Pancreas (tissue), 10 donors: ENCODE measurements at regions not wholly inside any gene's neighbourhood (a gene's known extent, or its start where the extent isn't known, plus 50 kb on each side); places are given as distances from the start of the nearest gene placed in this dataset.

Source experiments
- ATAC-seq, 4 donors: fragments of 200-7000 bp; cut with Tn5 transposase; one replicate each; pipeline versions ENCODE4 v1.8.0 to v1.9.1; 2020; ENCODE audit warnings: mild to moderate bottlenecking in 4 of 4, moderate library complexity in 4 of 4
- DNase-seq, 6 donors: peaks; one replicate each; pipeline ENCODE4 v3.0.0-alpha.2; 2020
- FAIRE-seq: peaks from 2 replicates; lab custom pipeline; 2012; peaks lifted over from hg19 to GRCh38; lab: Jason Lieb, UNC
- H3K27ac ChIP-seq, 4 donors: fragments of 200-600 bp; sonication (generic); 1 replicate in 3 of 4; 2 replicates in 1 of 4; pipeline versions ENCODE4 v1.5.0 to v1.8.0; 2020
- H3K27me3 ChIP-seq, 4 donors: fragments of 200-600 bp; one replicate each; pipeline ENCODE4 v1.8.0; 2021
- H3K36me3 ChIP-seq, 3 donors: fragments of 200-600 bp; sonication (generic) in 1 of 3; one replicate each; pipeline versions ENCODE4 v1.5.0 to v1.8.0; 2020 to 2021
- H3K4me1 ChIP-seq, 3 donors: fragments of 200-600 bp; one replicate each; pipeline ENCODE4 v1.8.0; 2021
- H3K4me3 ChIP-seq, 4 donors: fragments of 200-600 bp; sonication (generic) in 2 of 4; one replicate each; pipeline versions ENCODE4 v1.5.0 to v1.8.0; 2020 to 2021
- H3K9me3 ChIP-seq, 4 donors: fragments of 200-600 bp; one replicate each; pipeline ENCODE4 v1.8.0; 2021
- WGBS, 2 donors: extraction: QIAGEN DNeasy Blood & Tissue Kit; methylation state at CpG; one replicate each; pipeline ENCODE4 v1.1.7; 2013; 5-methylcytosine and 5-hydroxymethylcytosine counted together
- intact Hi-C, 3 donors: fragments of 100-400 bp; cut with DNase I; formaldehyde crosslinking; loops; one replicate each; pipeline versions ENCODE4 v1.11.1 to v1.14.2; 2022
- TF ChIP-seq, protein P1 (sequence below), 4 donors: fragments of 200-600 bp; sonication (generic) in 3 of 4; IDR thresholded peaks; one replicate each; pipeline versions ENCODE4 v1.5.0 to v1.8.0; 2021; ENCODE audit warnings: antibody characterized with exemption in 4 of 4
- donor health status: healthy with polysubstance abuse.
- donor health status: DM: no; HTN: no; CAD: no; lungs with moderate emphysema.
- donor health status: DM: no; HTN: no; CAD: no.
- donor health status: control.
- donor health status: control.
- donor health status: Bipolar disorder and iron deficiency.
- donor health status: DM: yes; HTN: yes; CAD: no.
- donor health status: DM: no; HTN: no; CAD: no.
- donor health status: DM: no; HTN: no; CAD: no.
- donor health status: DM: yes; HTN: yes; CAD: no.

DNA sequence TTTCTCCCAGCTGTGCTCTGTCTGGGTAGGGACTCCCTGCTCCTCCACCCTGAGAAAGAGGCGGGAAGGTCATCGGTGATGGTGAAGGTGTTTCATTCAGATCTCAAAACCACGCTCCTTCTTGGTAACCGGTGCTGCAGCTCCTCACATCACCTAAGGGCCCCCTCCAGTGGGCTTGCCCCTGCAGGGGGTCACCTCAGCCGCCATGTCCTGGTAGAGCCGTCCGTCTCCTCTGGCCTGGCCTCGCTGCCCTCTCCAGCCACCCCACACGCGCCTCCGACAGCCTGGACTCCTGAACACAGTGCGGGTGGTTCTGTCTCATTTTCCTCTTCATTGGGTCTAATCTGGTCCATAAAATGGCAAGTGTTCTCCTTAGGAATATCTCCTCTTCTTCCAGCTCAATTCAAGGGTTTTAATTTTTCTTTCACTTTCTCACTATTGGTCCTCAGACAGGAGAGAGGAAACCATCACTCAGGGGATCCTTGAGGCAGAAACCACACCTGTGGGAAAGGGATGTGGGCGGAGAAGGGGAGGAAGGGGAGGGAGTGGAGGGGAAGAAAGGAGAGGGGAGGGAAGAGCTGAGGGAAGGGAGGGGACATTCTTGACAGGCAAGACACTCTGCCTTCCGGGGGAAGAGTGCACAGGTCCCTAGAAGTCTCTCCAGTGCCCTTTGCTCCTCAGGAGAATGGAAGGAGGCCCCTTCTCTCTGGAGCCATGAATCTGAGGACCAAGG is 1338.4 kb downstream of the TBC1D22A start:
- Histone ChIP-seq H3K36me3 (no peaks in the 10 kb centered on the region), H3K4me3 (no peak overlapping the region), H3K4me1 (no peaks in the 10 kb centered on the region), H3K27me3 (no peaks in the 10 kb centered on the region), H3K9me3 (no peaks in the 10 kb centered on the region), H3K27ac (no peak overlapping the region)
- intact Hi-C loops = no loop called here
- TF ChIP-seq, protein P1, sequence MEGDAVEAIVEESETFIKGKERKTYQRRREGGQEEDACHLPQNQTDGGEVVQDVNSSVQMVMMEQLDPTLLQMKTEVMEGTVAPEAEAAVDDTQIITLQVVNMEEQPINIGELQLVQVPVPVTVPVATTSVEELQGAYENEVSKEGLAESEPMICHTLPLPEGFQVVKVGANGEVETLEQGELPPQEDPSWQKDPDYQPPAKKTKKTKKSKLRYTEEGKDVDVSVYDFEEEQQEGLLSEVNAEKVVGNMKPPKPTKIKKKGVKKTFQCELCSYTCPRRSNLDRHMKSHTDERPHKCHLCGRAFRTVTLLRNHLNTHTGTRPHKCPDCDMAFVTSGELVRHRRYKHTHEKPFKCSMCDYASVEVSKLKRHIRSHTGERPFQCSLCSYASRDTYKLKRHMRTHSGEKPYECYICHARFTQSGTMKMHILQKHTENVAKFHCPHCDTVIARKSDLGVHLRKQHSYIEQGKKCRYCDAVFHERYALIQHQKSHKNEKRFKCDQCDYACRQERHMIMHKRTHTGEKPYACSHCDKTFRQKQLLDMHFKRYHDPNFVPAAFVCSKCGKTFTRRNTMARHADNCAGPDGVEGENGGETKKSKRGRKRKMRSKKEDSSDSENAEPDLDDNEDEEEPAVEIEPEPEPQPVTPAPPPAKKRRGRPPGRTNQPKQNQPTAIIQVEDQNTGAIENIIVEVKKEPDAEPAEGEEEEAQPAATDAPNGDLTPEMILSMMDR (IDR thresholded peaks at IDR 0.05) = no peak
- 57 to 66% methylated on average over 14 of the region's 14 CpGs for WGBS, 2 donors
- ATAC-seq (no peak), FAIRE-seq (no peak), DNase-seq (no peak)

- 45 to 66% methylated on average over 9 of the region's 9 CpGs for WGBS, 2 donors
- TF ChIP-seq, protein P1 (IDR thresholded peaks at IDR 0.05) = no peak
- no peaks in the 10 kb centered on the region for H3K9me3 ChIP-seq
- H3K27ac ChIP-seq = no peak overlapping the region
- ATAC-seq (no peak), DNase-seq (no peak), FAIRE-seq (no peak)
- no peak overlapping the region for H3K4me3 ChIP-seq
- intact Hi-C loops = no loop called here
- no peaks in the 10 kb centered on the region for H3K4me1 ChIP-seq
- H3K36me3 ChIP-seq = no peaks in the 10 kb centered on the region
- no peaks in the 10 kb centered on the region for H3K27me3 ChIP-seq
Measured at GRCh38 chr22:48099671-48100070, 1337.2 kb downstream of the TBC1D22A start.

GRCh38 chr22:48099251-48099650 is 1336.8 kb downstream of the TBC1D22A start:
- DNase-seq (no peak), FAIRE-seq (no peak), ATAC-seq (no peak)
- intact Hi-C loops = no loop called here
- 46 to 67% methylated on average over 8 of the region's 8 CpGs for WGBS, 2 donors
- TF ChIP-seq, protein P1 (IDR thresholded peaks at IDR 0.05) = no peak
- H3K27me3 ChIP-seq = no peaks in the 10 kb centered on the region
- no peaks in the 10 kb centered on the region for H3K36me3 ChIP-seq
- H3K4me1 ChIP-seq = no peaks in the 10 kb centered on the region
- H3K9me3 ChIP-seq = no peaks in the 10 kb centered on the region
- no peak overlapping the region for H3K27ac ChIP-seq
- no peak overlapping the region for H3K4me3 ChIP-seq

- TF ChIP-seq, protein P1 (IDR thresholded peaks at IDR 0.05) = no peak
- Histone ChIP-seq H3K4me1 (no peaks in the 10 kb centered on the region), H3K36me3 (no peaks in the 10 kb centered on the region), H3K9me3 (no peaks in the 10 kb centered on the region), H3K4me3 (no peak overlapping the region), H3K27me3 (no peaks in the 10 kb centered on the region), H3K27ac (no peak overlapping the region)
- WGBS, 2 donors = 55 to 74% methylated on average over 10 of the region's 10 CpGs
- intact Hi-C loops = no loop called here
- FAIRE-seq (no peak), DNase-seq (no peak), ATAC-seq (no peak)
Measured at GRCh38 chr22:48098921-48099245, 1336.4 kb downstream of the TBC1D22A start.

GRCh38 chr22:48098243-48098920 is 1335.9 kb downstream of the TBC1D22A start:
- no peak for ATAC-seq
- no peaks in the 10 kb centered on the region for H3K27me3 ChIP-seq
- no peak overlapping the region for H3K27ac ChIP-seq
- 38 to 41% methylated on average over 8 of the region's 8 CpGs for WGBS, 2 donors
- no peaks in the 10 kb centered on the region for H3K36me3 ChIP-seq
- no peak overlapping the region for H3K4me3 ChIP-seq
- no peaks in the 10 kb centered on the region for H3K9me3 ChIP-seq
- intact Hi-C loops = no loop called here
- no peak for DNase-seq
- no peak for FAIRE-seq
- TF ChIP-seq, protein P1 (IDR thresholded peaks at IDR 0.05) = no peak
- H3K4me1 ChIP-seq = no peaks in the 10 kb centered on the region
